Ishikawa (cell line): ENCODE measurements at regions not wholly inside any gene's neighbourhood (a gene's known extent, or its start where the extent isn't known, plus 50 kb on each side); places are given as distances from the start of the nearest gene placed in this dataset.

Source experiments
- CEBPB ChIP-seq: IDR thresholded peaks from 2 replicates; pipeline ENCODE4 v1.6.1; 2012
- EGR1 ChIP-seq: IDR thresholded peaks from 2 replicates; pipeline ENCODE4 v1.6.1; 2012
- MAX ChIP-seq: IDR thresholded peaks from 2 replicates; pipeline ENCODE4 v1.6.1; 2012
- NFIC ChIP-seq: IDR thresholded peaks from 2 replicates; pipeline ENCODE4 v1.6.1; 2012
- TAF1 ChIP-seq: IDR thresholded peaks from 2 replicates; pipeline ENCODE4 v1.6.1; 2012; ENCODE audit warnings: low read depth, mild to moderate bottlenecking
- TEAD4 ChIP-seq: IDR thresholded peaks from 2 replicates; pipeline ENCODE4 v1.6.1; 2012
- USF1 ChIP-seq: IDR thresholded peaks from 2 replicates; pipeline ENCODE4 v1.6.1; 2012
- TF ChIP-seq, protein P1 (sequence below): IDR thresholded peaks from 2 replicates; pipeline ENCODE4 v1.6.1; 2012; ENCODE audit warnings: low read depth, mild to moderate bottlenecking

GRCh38 chr2:204306667-204307066, 238.6 kb upstream of the PARD3B start:
- TF ChIP-seq MAX (no peak), USF1 (no peak), TAF1 (no peak), CEBPB (no peak), TEAD4 (no peak), EGR1 (no peak), NFIC (no peak)
- TF ChIP-seq, protein P1, sequence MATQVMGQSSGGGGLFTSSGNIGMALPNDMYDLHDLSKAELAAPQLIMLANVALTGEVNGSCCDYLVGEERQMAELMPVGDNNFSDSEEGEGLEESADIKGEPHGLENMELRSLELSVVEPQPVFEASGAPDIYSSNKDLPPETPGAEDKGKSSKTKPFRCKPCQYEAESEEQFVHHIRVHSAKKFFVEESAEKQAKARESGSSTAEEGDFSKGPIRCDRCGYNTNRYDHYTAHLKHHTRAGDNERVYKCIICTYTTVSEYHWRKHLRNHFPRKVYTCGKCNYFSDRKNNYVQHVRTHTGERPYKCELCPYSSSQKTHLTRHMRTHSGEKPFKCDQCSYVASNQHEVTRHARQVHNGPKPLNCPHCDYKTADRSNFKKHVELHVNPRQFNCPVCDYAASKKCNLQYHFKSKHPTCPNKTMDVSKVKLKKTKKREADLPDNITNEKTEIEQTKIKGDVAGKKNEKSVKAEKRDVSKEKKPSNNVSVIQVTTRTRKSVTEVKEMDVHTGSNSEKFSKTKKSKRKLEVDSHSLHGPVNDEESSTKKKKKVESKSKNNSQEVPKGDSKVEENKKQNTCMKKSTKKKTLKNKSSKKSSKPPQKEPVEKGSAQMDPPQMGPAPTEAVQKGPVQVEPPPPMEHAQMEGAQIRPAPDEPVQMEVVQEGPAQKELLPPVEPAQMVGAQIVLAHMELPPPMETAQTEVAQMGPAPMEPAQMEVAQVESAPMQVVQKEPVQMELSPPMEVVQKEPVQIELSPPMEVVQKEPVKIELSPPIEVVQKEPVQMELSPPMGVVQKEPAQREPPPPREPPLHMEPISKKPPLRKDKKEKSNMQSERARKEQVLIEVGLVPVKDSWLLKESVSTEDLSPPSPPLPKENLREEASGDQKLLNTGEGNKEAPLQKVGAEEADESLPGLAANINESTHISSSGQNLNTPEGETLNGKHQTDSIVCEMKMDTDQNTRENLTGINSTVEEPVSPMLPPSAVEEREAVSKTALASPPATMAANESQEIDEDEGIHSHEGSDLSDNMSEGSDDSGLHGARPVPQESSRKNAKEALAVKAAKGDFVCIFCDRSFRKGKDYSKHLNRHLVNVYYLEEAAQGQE, result no peak
